SJCRH30 (cell line): ENCODE measurements at regions not wholly inside any gene's neighbourhood (a gene's known extent, or its start where the extent isn't known, plus 50 kb on each side); places are given as distances from the start of the nearest gene placed in this dataset.

Source experiments
- DNase-seq, 2 experiments: peaks; one replicate each; pipeline ENCODE4 v3.0.0-alpha.2; 2015 to 2020
- H3K27ac ChIP-seq: fragments of 250-450 bp; sonication (Bioruptor Pico); 2 replicates; pipeline ENCODE4 v1.5.1; 2020; ENCODE audit warnings: mild to moderate bottlenecking, moderate library complexity
- H3K27me3 ChIP-seq: fragments of 250-450 bp; sonication (Bioruptor Pico); 2 replicates; pipeline ENCODE4 v1.5.1; 2020; ENCODE audit warnings: mild to moderate bottlenecking, moderate library complexity
- H3K36me3 ChIP-seq: fragments of 250-450 bp; sonication (Bioruptor Pico); 2 replicates; pipeline ENCODE4 v1.5.1; 2020; ENCODE audit warnings: mild to moderate bottlenecking, moderate library complexity
- H3K4me1 ChIP-seq: fragments of 250-450 bp; sonication (Bioruptor Pico); 2 replicates; pipeline ENCODE4 v1.5.1; 2020; ENCODE audit warnings: mild to moderate bottlenecking, moderate library complexity
- H3K4me3 ChIP-seq: fragments of 250-450 bp; sonication (Bioruptor Pico); 2 replicates; pipeline ENCODE4 v1.5.1; 2020; ENCODE audit warnings: mild to moderate bottlenecking, moderate library complexity
- H3K9me3 ChIP-seq: fragments of 250-450 bp; sonication (Bioruptor Pico); replicated peaks from 2 replicates; pipeline ENCODE4 v1.5.1; 2020; ENCODE audit warnings: mild to moderate bottlenecking, moderate library complexity

- H3K9me3 ChIP-seq: peaks cover 8% of the 10 kb centered on the region
- no peaks in the 10 kb centered on the region for H3K36me3 ChIP-seq
- H3K27ac ChIP-seq: no peak overlapping the region
- H3K4me1 ChIP-seq: no peaks in the 10 kb centered on the region
- no peaks in the 10 kb centered on the region; the same call in 1 of the 2 replicates for H3K27me3 ChIP-seq
- no peak for DNase-seq
- no peak overlapping the region for H3K4me3 ChIP-seq
Observed at GRCh38 chr12:58263816-58264215, 322.4 kb downstream of the ATP23 start.

- DNase-seq: no peak
- Histone ChIP-seq H3K36me3 (no peaks in the 10 kb centered on the region), H3K4me1 (no peaks in the 10 kb centered on the region), H3K27ac (no peak overlapping the region), H3K27me3 (no peaks in the 10 kb centered on the region; the same call in 1 of the 2 replicates), H3K4me3 (no peak overlapping the region), H3K9me3 (peaks cover 8% of the 10 kb centered on the region)
Observed at GRCh38 chr12:58268069-58268468, 326.7 kb downstream of the ATP23 start.

GRCh38 chr12:58269476-58269875 lies 328.1 kb downstream of the ATP23 start:
- no peaks in the 10 kb centered on the region; the same call in 1 of the 2 replicates for H3K27me3 ChIP-seq
- no peak overlapping the region for H3K4me3 ChIP-seq
- no peaks in the 10 kb centered on the region for H3K36me3 ChIP-seq
- H3K27ac ChIP-seq: no peak overlapping the region
- H3K4me1 ChIP-seq: no peaks in the 10 kb centered on the region
- DNase-seq: no peak
- peaks cover 8% of the 10 kb centered on the region for H3K9me3 ChIP-seq

- no peak for DNase-seq
- H3K9me3 ChIP-seq: peaks cover 8% of the 10 kb centered on the region
- no peaks in the 10 kb centered on the region for H3K36me3 ChIP-seq
- no peak overlapping the region for H3K27ac ChIP-seq
- no peaks in the 10 kb centered on the region; the same call in 1 of the 2 replicates for H3K27me3 ChIP-seq
- no peak overlapping the region for H3K4me3 ChIP-seq
- no peaks in the 10 kb centered on the region for H3K4me1 ChIP-seq
Observed at GRCh38 chr12:58270966-58271705, 329.8 kb downstream of the ATP23 start.

GRCh38 chr12:58272461-58272860 lies 331.1 kb downstream of the ATP23 start:
- peaks cover 19% of the 10 kb centered on the region for H3K9me3 ChIP-seq
- no peak overlapping the region for H3K27ac ChIP-seq
- H3K36me3 ChIP-seq: no peaks in the 10 kb centered on the region
- no peak for DNase-seq
- no peaks in the 10 kb centered on the region for H3K4me1 ChIP-seq
- H3K27me3 ChIP-seq: no peaks in the 10 kb centered on the region; the same call in 1 of the 2 replicates
- no peak overlapping the region for H3K4me3 ChIP-seq

GRCh38 chr12:58277231-58277630 lies 335.9 kb downstream of the ATP23 start:
- H3K9me3 ChIP-seq: peaks cover 61% of the 10 kb centered on the region
- H3K4me3 ChIP-seq: no peak overlapping the region
- no peaks in the 10 kb centered on the region; the same call in 1 of the 2 replicates for H3K27me3 ChIP-seq
- H3K36me3 ChIP-seq: no peaks in the 10 kb centered on the region
- H3K27ac ChIP-seq: no peak overlapping the region
- DNase-seq: peak in 1 of 2 experiments; percentile 69
- no peaks in the 10 kb centered on the region for H3K4me1 ChIP-seq

- no peak overlapping the region for H3K27ac ChIP-seq
- peaks cover 22% of the 10 kb centered on the region for H3K4me1 ChIP-seq
- no peak overlapping the region for H3K4me3 ChIP-seq
- H3K27me3 ChIP-seq: no peaks in the 10 kb centered on the region
- DNase-seq: no peak
- H3K36me3 ChIP-seq: no peaks in the 10 kb centered on the region
- peaks cover 35% of the 10 kb centered on the region for H3K9me3 ChIP-seq
Observed at GRCh38 chr12:58283553-58283952, 342.2 kb downstream of the ATP23 start.

- peaks cover 4% of the 10 kb centered on the region for H3K27me3 ChIP-seq
- peaks cover 22% of the 10 kb centered on the region for H3K4me1 ChIP-seq
- no peak overlapping the region; the same call in 1 of the 2 replicates for H3K27ac ChIP-seq
- no peak overlapping the region for H3K4me3 ChIP-seq
- H3K36me3 ChIP-seq: no peaks in the 10 kb centered on the region
- peak; percentile 100 for DNase-seq
- peaks cover 18% of the 10 kb centered on the region for H3K9me3 ChIP-seq
Observed at GRCh38 chr12:58285551-58285950, 344.2 kb downstream of the ATP23 start.

GRCh38 chr12:58286353-58286752 lies 345.0 kb downstream of the ATP23 start:
- H3K36me3 ChIP-seq: no peaks in the 10 kb centered on the region
- peaks cover 22% of the 10 kb centered on the region for H3K4me1 ChIP-seq
- DNase-seq: peak in 1 of 2 experiments; percentile 74
- H3K27me3 ChIP-seq: peaks cover 11% of the 10 kb centered on the region
- no peak overlapping the region for H3K27ac ChIP-seq
- H3K9me3 ChIP-seq: peaks cover 10% of the 10 kb centered on the region
- H3K4me3 ChIP-seq: no peak overlapping the region

GRCh38 chr12:58288190-58288589 lies 346.8 kb downstream of the ATP23 start:
- H3K9me3 ChIP-seq: no peaks in the 10 kb centered on the region; the same call in 1 of the 2 replicates
- no peak overlapping the region for H3K4me3 ChIP-seq
- DNase-seq: peak; percentile 93 to 94
- peaks cover 13% of the 10 kb centered on the region for H3K27me3 ChIP-seq
- H3K27ac ChIP-seq: no peak overlapping the region
- H3K4me1 ChIP-seq: peaks cover 22% of the 10 kb centered on the region
- no peaks in the 10 kb centered on the region for H3K36me3 ChIP-seq

- H3K9me3 ChIP-seq: no peaks in the 10 kb centered on the region; the same call in 1 of the 2 replicates
- no peak for DNase-seq
- H3K4me1 ChIP-seq: peaks cover 8% of the 10 kb centered on the region
- H3K4me3 ChIP-seq: no peak overlapping the region
- H3K27me3 ChIP-seq: peaks cover 15% of the 10 kb centered on the region
- no peak overlapping the region for H3K27ac ChIP-seq
- H3K36me3 ChIP-seq: no peaks in the 10 kb centered on the region
Observed at GRCh38 chr12:58291106-58291505, 349.7 kb downstream of the ATP23 start.

- no peak overlapping the region for H3K27ac ChIP-seq
- no peak for DNase-seq
- H3K9me3 ChIP-seq: no peaks in the 10 kb centered on the region; the same call in 1 of the 2 replicates
- peaks cover 15% of the 10 kb centered on the region for H3K27me3 ChIP-seq
- H3K36me3 ChIP-seq: no peaks in the 10 kb centered on the region
- H3K4me3 ChIP-seq: no peak overlapping the region
- no peaks in the 10 kb centered on the region for H3K4me1 ChIP-seq
Observed at GRCh38 chr12:58293308-58293982, 352.1 kb downstream of the ATP23 start.

- no peak for DNase-seq
- Histone ChIP-seq H3K27ac (no peak overlapping the region), H3K27me3 (peaks cover 14% of the 10 kb centered on the region), H3K4me3 (no peak overlapping the region), H3K9me3 (no peaks in the 10 kb centered on the region; the same call in 1 of the 2 replicates), H3K4me1 (peaks cover 8% of the 10 kb centered on the region; the same call in 1 of the 2 replicates), H3K36me3 (no peaks in the 10 kb centered on the region)
Observed at GRCh38 chr12:58295268-58295667, 353.9 kb downstream of the ATP23 start.

GRCh38 chr12:58296863-58297262 lies 355.5 kb downstream of the ATP23 start:
- Histone ChIP-seq H3K4me3 (no peak overlapping the region), H3K4me1 (peaks cover 22% of the 10 kb centered on the region), H3K9me3 (no peaks in the 10 kb centered on the region), H3K36me3 (no peaks in the 10 kb centered on the region), H3K27me3 (peaks cover 12% of the 10 kb centered on the region; the same call in 1 of the 2 replicates), H3K27ac (no peak overlapping the region)
- DNase-seq: no peak

GRCh38 chr12:58298803-58299202 lies 357.4 kb downstream of the ATP23 start:
- Histone ChIP-seq H3K4me3 (no peak overlapping the region), H3K9me3 (no peaks in the 10 kb centered on the region), H3K27ac (no peak overlapping the region), H3K4me1 (peaks cover 31% of the 10 kb centered on the region), H3K27me3 (peaks cover 10% of the 10 kb centered on the region; the same call in 1 of the 2 replicates), H3K36me3 (no peaks in the 10 kb centered on the region)
- DNase-seq: no peak
